Smooth muscle cell (in vitro differentiated cells): ENCODE measurements at regions not wholly inside any gene's neighbourhood (a gene's known extent, or its start where the extent isn't known, plus 50 kb on each side); places are given as distances from the start of the nearest gene placed in this dataset.

Source experiments
- DNase-seq: peaks from one replicate; lab custom pipeline; 2025; ENCODE audit not compliant: unreplicated experiment; lab: John Stamatoyannopoulos, UW
- H2AFZ ChIP-seq: fragments of 200-600 bp; sonication (generic); 2 replicates; pipeline ENCODE4 v1.6.0; 2016; ENCODE audit warnings: antibody characterized with exemption, low read depth, mild to moderate bottlenecking
- H3F3A ChIP-seq: fragments of 200-600 bp; sonication (generic); 2 replicates; pipeline ENCODE4 v1.6.0; 2017; ENCODE audit warnings: antibody characterized with exemption, low read depth
- H3K27ac ChIP-seq: fragments of 200-600 bp; sonication (generic); 2 replicates; pipeline ENCODE4 v1.5.1; 2016; ENCODE audit warnings: low read depth, mild to moderate bottlenecking
- H3K27me3 ChIP-seq: fragments of 200-600 bp; sonication (generic); 2 replicates; pipeline ENCODE4 v1.6.1; 2016; ENCODE audit warnings: low read depth, mild to moderate bottlenecking
- H3K36me3 ChIP-seq: fragments of 200-600 bp; sonication (generic); 2 replicates; pipeline ENCODE4 v1.5.1; 2016; ENCODE audit warnings: low read depth
- H3K4me1 ChIP-seq: fragments of 200-600 bp; sonication (generic); 2 replicates; pipeline ENCODE4 v1.5.1; 2016; ENCODE audit warnings: low read depth
- H3K4me2 ChIP-seq: fragments of 200-600 bp; sonication (generic); 2 replicates; pipeline ENCODE4 v1.6.0; 2016; ENCODE audit warnings: mild to moderate bottlenecking
- H3K4me3 ChIP-seq: fragments of 200-600 bp; sonication (generic); 2 replicates; pipeline ENCODE4 v1.5.1; 2016; ENCODE audit warnings: mild to moderate bottlenecking
- H3K79me2 ChIP-seq: fragments of 200-600 bp; sonication (generic); 2 replicates; pipeline ENCODE4 v1.6.0; 2016; ENCODE audit warnings: low read depth, mild to moderate bottlenecking
- H3K9ac ChIP-seq: fragments of 200-600 bp; sonication (generic); 2 replicates; pipeline ENCODE4 v1.6.0; 2016; ENCODE audit warnings: low read depth
- H3K9me3 ChIP-seq: fragments of 200-600 bp; sonication (generic); replicated peaks from 2 replicates; pipeline ENCODE4 v1.5.1; 2016; ENCODE audit warnings: low read depth
- H4K20me1 ChIP-seq: fragments of 200-600 bp; sonication (generic); 2 replicates; pipeline ENCODE4 v1.6.0; 2016; ENCODE audit warnings: low read depth
- WGBS: methylation state at CpG from one replicate; pipeline ENCODE4 v1.1.7; 2016; ENCODE audit warnings: low lambda C conversion rate; 5-methylcytosine and 5-hydroxymethylcytosine counted together
- TF ChIP-seq, protein P1 (sequence below): fragments of 200-600 bp; sonication (generic); IDR thresholded peaks from 2 replicates; pipeline ENCODE4 v1.5.1; 2017; ENCODE audit warnings: borderline replicate concordance, mild to moderate bottlenecking, antibody characterized with exemption; ENCODE audit not compliant: insufficient read depth, poor library complexity, severe bottlenecking

DNA sequence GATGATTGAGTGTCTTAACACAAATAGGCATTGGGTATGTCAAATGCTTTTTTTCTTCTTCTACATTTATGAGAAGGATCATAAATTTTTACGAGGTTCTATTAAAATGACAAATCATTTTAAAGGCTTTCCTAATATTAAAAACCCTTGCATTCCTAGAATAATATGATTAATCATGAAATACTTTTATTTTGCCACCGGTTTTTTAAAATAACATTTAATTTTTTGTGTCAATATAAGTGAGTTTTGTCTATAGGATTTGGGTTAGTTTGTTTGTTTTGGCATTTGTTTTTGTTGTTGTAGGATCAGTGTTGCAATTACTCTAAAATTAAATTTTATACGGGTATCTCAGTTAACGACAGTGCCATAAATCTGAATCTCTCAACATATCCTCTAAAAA, 169.7 kb upstream of the STK26 start:
- Histone ChIP-seq H2AFZ (no peak overlapping the region), H3K27ac (no peak overlapping the region), H3K9ac (no peak overlapping the region), H3K79me2 (no peaks in the 10 kb centered on the region), H4K20me1 (no peaks in the 10 kb centered on the region), H3K9me3 (no peaks in the 10 kb centered on the region), H3K4me3 (no peak overlapping the region), H3F3A (no peaks in the 10 kb centered on the region), H3K4me1 (no peaks in the 10 kb centered on the region), H3K36me3 (no peaks in the 10 kb centered on the region), H3K4me2 (no peak overlapping the region), H3K27me3 (no peaks in the 10 kb centered on the region)
- no peak for DNase-seq
- WGBS, result 82% methylated on average over 4 of the region's 4 CpGs
- TF ChIP-seq, protein P1, sequence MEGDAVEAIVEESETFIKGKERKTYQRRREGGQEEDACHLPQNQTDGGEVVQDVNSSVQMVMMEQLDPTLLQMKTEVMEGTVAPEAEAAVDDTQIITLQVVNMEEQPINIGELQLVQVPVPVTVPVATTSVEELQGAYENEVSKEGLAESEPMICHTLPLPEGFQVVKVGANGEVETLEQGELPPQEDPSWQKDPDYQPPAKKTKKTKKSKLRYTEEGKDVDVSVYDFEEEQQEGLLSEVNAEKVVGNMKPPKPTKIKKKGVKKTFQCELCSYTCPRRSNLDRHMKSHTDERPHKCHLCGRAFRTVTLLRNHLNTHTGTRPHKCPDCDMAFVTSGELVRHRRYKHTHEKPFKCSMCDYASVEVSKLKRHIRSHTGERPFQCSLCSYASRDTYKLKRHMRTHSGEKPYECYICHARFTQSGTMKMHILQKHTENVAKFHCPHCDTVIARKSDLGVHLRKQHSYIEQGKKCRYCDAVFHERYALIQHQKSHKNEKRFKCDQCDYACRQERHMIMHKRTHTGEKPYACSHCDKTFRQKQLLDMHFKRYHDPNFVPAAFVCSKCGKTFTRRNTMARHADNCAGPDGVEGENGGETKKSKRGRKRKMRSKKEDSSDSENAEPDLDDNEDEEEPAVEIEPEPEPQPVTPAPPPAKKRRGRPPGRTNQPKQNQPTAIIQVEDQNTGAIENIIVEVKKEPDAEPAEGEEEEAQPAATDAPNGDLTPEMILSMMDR, result no peak

DNA sequence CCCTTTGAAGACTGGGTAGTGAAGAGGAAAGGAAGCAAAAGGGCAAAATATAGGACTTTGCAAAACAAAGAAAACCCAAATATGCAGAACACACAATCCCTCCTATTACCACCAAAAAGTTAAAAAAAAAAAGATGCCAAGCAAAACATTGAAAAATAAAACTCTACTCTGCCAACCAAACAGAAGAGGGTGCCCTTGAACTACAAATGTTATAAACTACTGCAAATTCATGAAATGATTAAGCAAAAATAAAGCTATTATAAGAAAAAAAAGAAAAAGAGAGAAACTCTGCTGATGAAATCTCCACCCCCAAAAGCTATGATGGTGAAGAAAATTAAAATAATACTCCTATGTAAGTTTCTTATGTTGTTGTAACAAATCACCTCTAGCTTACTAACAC, 168.5 kb upstream of the STK26 start:
- Histone ChIP-seq H3K27me3 (no peaks in the 10 kb centered on the region), H3K4me2 (no peak overlapping the region), H3F3A (no peaks in the 10 kb centered on the region), H3K9me3 (no peaks in the 10 kb centered on the region), H3K27ac (no peak overlapping the region), H3K4me1 (no peaks in the 10 kb centered on the region), H2AFZ (no peak overlapping the region), H4K20me1 (no peaks in the 10 kb centered on the region), H3K4me3 (no peak overlapping the region), H3K36me3 (no peaks in the 10 kb centered on the region), H3K79me2 (no peaks in the 10 kb centered on the region), H3K9ac (no peak overlapping the region)
- TF ChIP-seq, protein P1, result peak; percentile 43
- DNase-seq, result no peak

DNA sequence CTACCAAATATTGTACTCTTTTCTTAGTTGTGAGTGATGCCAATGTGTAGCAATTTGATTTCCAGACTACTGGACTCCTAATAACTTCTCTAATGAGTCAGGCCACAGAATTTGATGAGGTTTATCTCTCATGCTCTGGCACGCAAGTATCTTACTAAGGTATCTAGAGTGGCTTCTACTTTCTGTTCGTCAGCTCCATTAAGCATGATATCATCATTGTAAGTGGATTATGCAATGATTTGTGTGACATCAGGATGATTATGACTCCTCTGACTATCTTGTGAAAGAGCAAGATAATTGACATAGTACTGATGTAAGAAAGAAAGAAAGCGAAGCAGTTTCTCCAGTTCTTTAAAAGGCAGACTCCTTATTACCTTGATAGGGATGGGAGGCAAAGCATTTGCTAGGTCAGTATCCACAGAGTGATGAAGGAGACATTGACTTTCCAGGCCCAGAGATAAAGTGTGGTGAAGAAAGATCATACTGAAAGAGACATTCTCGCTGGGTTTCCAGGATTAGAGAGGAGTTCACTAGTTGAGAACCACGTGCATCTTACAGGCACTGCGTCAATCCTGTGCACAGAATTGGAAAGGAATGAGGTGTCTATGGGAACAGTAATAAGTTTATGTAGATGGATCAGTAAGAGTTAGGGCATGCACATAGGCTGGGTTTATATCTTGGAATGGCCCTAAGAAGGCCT, 161.9 kb upstream of the STK26 start:
- no peak overlapping the region for H2AFZ ChIP-seq
- H3K9me3 ChIP-seq, result no peaks in the 10 kb centered on the region
- H4K20me1 ChIP-seq, result no peaks in the 10 kb centered on the region
- H3K4me1 ChIP-seq, result no peaks in the 10 kb centered on the region
- 79% methylated on average over 6 of the region's 6 CpGs for WGBS
- no peaks in the 10 kb centered on the region for H3F3A ChIP-seq
- no peak overlapping the region for H3K9ac ChIP-seq
- no peak overlapping the region for H3K4me3 ChIP-seq
- H3K27me3 ChIP-seq, result no peaks in the 10 kb centered on the region
- no peak overlapping the region for H3K4me2 ChIP-seq
- TF ChIP-seq, protein P1, result no peak
- no peak for DNase-seq
- no peaks in the 10 kb centered on the region for H3K79me2 ChIP-seq
- H3K36me3 ChIP-seq, result no peaks in the 10 kb centered on the region
- H3K27ac ChIP-seq, result no peak overlapping the region

DNA sequence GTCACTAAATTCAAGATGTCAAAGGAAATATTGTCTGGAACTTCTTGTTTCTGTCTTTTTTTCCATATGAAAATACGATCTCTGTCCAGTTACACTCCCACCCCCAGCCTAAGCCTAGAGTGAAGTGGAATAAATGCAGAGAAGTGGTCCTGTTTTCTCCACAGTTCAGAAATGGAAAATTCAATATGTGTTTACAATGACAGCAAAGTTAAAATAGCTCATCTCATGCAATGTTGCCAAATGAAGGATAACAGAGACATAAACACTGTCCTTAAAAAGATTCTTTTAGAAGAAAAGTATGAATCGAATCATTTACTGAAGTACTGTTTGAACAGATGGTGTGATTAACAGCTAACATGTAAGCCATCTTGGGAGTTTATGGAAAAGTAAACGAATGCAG, 160.8 kb upstream of the STK26 start:
- TF ChIP-seq, protein P1, result no peak
- Histone ChIP-seq H2AFZ (no peak overlapping the region), H3K27ac (peak overlapping the region; percentile 11), H3K4me3 (no peak overlapping the region), H3K4me2 (no peak overlapping the region), H3K9ac (no peak overlapping the region), H3K27me3 (no peaks in the 10 kb centered on the region), H3K36me3 (no peaks in the 10 kb centered on the region), H3F3A (no peaks in the 10 kb centered on the region), H3K4me1 (no peaks in the 10 kb centered on the region), H3K9me3 (no peaks in the 10 kb centered on the region), H3K79me2 (no peaks in the 10 kb centered on the region), H4K20me1 (no peaks in the 10 kb centered on the region)
- WGBS, result 48% methylated on average over 3 of the region's 3 CpGs
- no peak for DNase-seq
